ENCODE measurements at regions not wholly inside any gene's neighbourhood (a gene's known extent, or its start where the extent isn't known, plus 50 kb on each side); places are given as distances from the start of the nearest gene placed in this dataset.
"Not testable (repeated sequence)": the region's sequence is repeated elsewhere in the genome, so short reads cannot be mapped to it uniquely, and the experiment has no call there.

DNA sequence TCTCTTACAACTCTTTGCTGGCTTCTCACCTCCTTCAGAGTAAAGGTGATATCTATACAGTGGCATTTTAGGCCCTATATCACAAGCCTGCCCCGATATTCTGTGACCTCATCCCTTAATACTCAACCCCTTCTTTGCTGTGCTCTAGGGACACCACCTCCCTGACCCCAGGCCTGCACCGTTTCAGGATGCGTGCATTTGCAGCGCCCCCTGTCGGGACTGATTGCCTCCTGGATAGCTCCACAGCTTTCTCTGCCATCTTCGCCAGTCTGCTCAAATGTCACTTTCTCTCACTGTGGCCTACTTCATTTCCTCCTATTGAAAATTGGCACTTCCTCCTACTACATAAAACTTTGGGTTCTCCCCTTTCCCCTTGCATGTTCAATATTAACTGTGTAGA is 289.6 kb downstream of the SOCS6 start:
- no peak for DNase-seq (ENCODE audit: low read depth)

DNA sequence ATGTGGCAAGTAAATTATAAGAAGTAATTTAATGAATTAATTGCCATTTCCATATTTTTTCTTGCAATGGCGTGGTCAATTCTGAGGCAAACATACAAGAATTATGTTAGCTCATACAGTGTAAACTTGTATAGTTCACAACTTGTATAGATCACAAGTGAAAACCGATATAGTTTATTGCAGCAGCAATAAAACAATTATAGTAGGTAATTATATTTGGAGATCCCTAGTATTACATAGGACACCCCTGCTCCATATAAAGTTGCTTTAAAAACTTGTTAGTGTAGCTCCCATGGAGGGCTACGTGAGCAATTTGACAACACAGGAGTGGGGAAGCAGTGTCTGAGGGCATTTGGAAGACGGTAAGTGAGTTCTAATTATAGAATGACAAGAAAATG is 288.2 kb downstream of the SOCS6 start:
- no peak for DNase-seq (ENCODE audit: low read depth)

DNA sequence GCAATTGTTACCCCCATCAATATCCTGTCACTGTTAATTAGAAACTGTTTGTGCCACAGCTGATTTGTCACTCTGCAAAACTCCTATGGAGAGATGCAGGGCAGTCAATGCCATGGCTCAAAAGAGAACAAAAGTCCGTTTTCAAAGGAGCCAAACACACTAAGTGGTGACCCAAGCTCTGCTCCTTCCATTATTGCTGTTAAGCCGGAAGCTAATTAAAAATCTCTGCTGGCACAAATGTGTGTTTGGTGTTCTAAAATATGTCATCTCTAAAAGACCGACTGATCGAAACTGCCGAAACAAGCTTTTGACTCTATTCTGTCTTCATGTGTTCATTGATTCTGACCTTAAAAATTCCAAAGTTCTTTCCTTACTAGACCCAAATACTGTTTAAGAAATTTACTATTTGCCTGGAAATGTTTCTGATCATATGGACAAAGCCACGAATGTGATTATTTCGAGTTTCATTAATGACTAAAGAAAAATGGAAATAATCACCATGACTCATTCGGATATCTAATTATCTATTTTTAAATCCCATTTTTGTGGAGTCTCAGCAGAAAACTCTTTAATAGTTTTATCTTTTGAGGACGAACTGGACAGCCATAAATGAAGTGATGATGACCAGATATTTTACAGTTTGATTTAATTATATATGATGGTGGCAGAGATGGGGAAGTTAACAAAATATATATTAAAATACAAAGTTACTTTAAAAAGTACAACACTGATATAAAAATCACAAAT is 287.6 kb downstream of the SOCS6 start:
- DNase-seq (ENCODE audit: low read depth) = no peak

DNA sequence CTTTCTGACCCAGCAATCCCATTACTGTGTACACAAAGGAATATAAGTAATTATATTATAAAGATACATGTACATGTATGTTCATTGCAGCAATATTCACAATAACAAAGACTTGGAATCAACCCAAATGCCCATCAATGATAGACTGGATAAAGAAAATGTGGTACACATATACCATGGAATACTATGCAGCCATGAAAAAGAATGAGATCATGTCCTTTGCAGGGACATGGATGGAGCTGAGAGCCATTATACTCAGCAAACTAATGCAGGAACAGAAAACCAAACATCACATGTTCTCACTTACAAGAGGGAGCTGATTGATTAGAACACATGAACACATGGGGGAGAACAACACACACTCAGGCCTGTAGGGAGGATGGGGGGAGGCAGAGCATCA is 286.1 kb downstream of the SOCS6 start:
- DNase-seq (ENCODE audit: low read depth) = not testable (repeated sequence)

DNA sequence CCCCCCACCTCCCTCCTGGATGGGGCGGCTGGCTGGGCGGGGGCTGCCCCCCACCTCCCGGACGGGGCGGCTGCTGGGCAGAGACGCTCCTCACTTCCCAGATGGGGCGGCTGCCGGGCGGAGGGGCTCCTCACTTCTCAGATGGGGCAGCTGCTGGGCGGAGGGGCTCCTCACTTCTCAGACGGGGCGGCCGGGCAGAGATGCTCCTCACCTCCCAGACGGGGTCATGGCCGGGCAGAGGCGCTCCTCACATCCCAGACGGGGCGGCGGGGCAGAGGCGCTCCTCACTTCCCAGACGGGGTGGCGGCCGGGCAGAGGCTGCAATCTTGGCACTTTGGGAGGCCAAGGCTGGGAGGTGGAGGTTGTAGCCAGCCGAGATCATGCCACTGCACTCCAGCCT is 280.8 kb downstream of the SOCS6 start:
- DNase-seq (ENCODE audit: low read depth) = not testable (repeated sequence)

DNA sequence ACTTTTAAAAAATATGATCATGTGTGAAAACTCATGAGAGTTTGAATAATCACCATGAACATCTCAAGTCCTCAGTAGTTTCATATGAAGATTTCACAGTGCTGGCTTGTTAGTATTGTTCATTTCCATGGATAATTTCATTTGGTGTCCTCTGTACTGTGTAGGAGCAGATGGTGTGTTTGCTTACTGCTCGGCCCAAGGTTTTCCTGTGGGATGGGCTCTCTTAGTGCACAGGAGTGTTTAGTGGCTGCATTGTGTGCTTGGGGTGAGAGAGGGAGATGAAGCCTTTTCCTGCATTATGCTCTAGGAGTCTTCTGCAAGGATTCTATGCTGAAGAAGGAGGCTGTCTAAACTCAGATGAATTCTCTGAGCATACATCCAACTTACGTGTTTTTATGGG is 270.6 kb downstream of the SOCS6 start:
- DNase-seq (ENCODE audit: low read depth) = no peak

DNA sequence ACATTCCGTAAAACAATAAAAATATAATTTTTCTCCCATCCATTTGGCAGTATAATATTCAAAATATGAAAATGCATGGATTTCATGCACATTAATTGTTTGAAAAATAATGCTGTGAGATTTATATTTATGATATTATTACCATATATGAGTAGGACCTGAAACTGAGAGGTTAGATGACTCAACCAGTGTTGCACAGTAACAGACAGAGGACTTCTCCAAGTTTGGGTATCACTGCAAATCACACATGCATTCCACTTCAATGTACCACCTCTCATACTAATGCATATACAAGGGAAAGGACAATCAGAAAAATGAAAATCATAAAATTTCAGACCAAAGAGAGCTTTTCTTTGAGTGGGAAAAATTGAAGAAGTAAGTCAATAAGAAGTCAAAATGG is 269.5 kb downstream of the SOCS6 start:
- DNase-seq (ENCODE audit: low read depth) = no peak

DNA sequence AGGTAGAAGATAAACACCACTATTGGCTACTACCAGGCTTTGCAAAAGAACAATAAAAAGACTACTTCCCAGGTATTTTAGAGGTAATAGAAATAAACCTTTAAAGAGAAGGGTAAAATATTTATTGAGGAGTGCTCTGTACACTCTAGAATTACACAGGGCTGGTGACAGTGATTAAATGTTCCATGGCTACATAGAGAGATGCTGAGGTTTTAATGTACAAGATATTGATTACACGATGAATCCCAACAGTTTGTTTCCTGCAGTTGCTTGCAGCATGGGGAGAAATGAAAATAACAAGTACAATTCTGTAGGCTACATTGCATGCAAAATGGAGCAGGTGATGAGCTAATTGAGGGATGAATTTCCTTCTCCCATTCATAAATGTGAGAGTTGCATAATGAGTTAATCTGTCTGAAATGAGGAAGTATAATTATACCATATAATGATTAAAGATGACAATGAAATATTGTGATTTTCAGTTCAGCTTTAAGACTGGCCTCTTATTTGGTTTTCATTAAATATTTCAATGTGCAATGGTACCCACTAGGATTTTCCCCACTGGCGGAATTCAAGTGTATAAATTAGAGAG is 266.1 kb downstream of the SOCS6 start:
- DNase-seq (ENCODE audit: low read depth) = no peak

DNA sequence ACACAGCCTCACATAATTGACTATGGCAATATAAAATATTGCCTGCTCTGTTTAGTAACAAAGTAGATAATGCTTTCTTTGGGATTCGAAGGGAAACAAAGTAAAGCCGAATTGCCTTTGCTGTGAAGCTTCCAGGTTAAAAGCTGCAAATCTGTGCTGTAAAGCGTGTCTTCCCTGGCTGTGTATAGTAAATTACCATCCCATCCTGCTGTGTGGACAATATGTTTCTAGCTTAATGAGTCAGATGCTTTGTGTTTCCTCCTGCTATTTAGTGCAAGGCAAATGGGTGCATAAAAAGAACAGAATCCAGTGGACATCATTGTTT is 265.1 kb downstream of the SOCS6 start:
- no peak for DNase-seq (ENCODE audit: low read depth)

DNA sequence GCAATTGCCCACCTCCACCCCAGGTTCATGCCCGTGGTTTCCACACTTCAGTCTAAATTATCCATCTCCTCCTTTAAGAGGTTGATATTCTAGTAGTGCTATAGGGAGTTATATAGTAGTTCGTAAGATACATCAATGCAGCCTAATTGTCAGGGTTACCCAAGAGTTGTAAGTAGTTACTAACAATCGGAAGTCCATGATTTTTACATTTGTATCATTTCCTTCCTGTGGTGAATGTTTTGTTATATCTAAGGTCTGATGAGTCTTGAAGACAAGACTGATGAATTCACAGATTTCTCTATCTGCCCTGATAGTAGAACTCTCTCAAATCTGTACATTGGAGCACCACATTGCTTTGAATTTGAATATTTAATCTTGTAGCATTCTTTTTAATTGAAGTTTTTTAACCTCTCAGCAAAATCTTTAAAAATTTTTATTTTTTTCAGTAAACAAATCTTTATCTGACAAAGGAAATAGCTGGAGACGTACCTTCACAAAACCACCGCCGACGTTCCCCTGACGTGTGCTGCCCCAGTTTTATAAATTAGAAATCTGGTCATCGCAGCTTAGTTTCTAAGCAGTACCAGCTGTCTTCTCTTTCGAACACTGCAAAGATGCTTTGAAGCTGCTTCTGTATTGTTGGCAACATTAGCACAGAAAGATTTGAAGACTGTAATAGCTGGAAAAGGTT is 264.5 kb downstream of the SOCS6 start:
- DNase-seq (ENCODE audit: low read depth) = no peak

DNA sequence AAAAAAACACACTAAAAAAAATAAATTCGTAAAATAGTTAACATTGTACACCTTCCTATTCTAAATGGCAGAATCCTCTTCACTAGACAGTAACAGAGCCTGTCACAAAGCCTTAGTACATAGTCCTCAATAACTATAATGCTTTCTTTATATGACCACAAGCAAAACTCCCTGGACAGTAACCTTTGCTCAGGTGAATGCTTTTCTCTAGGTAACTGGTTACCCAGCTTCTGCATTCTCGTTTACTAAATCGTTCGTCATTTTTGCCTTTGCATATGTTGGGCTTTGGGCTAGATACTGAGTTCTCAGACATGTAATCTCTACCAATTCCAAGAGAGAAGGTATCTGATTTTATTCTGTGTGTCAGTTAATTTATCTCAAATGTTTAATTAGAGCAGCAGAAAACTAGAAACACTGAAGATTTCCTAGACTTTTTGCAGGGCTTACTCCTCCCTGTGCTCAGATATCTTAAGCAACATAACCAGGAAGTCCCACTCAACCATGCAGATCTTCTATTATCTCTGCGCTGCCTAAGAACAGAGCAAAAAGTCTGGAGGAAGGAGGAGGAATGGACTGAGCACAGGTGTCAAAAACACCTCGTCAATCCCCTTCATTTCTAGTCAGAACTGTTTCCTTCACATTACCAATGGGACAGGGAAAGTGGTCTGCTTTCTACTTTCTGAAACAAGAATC is 247.7 kb downstream of the SOCS6 start:
- DNase-seq (ENCODE audit: low read depth) = no peak

DNA sequence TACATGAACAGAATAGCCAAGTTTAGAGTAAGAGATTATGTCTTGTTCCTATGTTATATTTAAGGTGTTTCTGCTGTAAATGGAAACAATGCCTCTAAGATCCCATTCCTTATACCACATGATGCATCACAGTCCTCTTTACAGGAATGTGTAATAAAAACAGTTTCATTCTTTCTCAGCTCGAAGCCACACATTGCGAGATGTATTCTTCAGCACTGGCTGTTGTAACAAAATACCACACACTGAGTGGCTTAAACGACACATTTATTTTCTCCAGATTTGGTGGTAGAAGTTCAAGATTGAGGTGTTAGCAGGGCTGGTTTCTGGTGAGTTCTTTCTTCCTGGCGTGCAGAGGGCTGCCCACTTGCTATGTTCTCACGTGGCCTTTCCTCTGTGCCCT is 246.2 kb downstream of the SOCS6 start:
- no peak for DNase-seq (ENCODE audit: low read depth)

DNA sequence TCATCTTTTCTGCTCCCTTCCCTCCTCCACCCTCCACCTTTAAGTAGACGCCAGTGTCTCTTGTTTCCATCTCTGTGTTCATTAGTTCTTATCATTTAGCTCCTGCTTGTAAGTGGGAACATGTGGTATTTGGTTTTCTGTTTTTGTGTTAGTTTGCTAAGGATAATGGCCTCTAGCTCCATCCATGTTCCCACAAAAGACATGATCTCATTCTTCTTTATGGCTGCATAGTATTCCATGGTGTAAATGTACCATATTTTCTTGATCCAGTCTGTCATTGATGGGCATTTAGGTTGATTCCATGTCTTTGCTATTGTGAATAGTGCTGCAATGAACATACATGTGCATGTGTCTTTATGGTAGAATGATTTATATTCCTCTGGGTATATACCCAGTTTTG is 236.5 kb downstream of the SOCS6 start:
- not testable (repeated sequence) for DNase-seq (ENCODE audit: low read depth)

DNA sequence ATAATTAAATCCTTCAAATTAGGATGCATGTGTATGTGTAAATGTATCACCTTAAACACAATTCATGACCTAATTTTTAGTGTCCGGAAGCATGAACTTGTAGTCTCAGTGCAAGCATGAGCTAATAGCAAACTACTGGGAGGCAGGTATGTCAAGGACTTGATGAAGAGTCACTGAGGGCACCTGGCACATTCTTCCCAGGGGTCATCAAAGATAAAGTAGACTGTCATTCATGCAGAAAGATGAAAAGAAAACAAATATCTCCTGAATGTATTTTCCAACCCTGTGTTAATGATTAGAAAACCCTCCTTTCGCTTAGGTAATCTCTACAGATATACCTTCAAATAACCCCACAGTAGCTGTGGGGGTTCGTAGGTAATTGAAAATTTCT is 234.9 kb downstream of the SOCS6 start:
- DNase-seq (ENCODE audit: low read depth) = no peak

DNA sequence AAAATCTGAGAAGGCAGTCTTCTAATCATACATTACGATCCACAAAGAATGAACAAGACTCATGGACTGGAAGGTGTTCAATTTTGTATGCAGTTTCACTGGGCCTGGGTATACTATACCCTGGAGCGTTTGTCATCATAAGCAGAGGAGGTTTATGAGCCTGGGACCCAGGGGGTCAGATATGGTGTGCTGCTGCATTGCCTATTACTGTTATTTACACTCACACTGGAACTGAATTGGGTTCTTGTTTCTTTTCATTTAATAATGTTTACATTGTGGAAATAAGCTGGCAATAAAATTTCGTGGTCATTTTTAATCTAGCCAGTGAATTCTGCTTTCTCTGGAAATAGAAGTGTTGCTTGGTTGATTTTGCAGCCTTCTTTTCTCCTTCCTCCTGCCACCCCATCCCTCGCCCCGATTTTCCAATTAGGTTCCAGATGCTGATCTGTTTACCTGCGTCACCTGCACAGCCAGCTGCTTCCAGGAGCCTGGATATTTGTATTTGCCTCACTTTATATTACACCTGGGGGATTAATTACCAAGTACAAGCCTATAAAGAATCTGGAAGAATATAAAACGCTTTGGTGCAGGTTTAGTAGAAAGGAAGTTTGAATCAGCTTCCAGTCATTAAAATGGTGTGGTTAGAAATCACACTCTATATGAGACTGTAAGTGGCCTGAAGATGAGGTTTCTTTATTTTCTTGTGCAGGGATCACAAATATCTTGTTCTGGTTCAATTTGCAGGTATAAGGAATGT is 234.4 kb downstream of the SOCS6 start:
- no peak for DNase-seq (ENCODE audit: low read depth)

DNA sequence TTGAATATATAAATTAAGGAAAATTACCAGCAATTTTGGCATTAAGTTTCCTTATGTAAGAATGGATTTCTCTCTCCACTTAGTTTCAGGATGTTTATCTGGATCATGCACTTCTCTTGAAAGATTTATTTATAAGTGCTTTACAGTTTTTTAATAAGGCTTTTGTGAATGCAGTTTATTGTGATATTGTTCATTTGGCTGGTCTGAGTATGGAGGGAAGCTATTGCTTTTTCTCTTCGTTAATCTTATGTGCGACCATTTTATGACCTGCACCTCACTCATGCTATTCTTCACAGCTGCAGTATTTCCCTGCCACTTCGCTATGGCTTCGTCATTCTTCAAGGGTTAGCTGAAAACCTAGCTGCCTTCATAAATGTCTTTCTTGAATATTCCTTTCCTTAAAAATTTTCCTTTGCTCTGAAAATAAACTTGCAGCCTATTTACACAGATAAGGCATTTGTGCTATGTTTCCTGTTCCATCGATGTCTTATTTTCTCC is 233.4 kb downstream of the SOCS6 start:
- no peak for DNase-seq (ENCODE audit: low read depth)

DNA sequence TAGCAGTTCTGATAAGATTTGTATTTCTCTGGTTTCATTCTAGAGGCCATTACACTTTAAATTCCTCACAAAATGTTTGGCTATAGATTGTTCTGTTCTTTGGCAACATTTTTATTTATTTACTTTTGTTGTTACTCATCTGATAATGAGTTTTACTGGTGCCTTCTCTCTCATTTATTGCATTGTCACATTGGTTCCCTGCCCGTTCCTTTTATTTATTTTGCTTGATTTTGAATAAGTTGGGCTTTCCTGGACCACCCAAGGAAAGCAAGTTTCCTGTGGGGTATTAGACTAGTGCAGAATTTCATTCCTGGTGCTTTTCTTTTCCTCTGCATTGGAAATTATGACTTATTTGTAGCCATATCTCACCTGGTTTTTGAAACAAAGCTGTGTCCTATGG is 232.0 kb downstream of the SOCS6 start:
- DNase-seq (ENCODE audit: low read depth) = no peak

DNA sequence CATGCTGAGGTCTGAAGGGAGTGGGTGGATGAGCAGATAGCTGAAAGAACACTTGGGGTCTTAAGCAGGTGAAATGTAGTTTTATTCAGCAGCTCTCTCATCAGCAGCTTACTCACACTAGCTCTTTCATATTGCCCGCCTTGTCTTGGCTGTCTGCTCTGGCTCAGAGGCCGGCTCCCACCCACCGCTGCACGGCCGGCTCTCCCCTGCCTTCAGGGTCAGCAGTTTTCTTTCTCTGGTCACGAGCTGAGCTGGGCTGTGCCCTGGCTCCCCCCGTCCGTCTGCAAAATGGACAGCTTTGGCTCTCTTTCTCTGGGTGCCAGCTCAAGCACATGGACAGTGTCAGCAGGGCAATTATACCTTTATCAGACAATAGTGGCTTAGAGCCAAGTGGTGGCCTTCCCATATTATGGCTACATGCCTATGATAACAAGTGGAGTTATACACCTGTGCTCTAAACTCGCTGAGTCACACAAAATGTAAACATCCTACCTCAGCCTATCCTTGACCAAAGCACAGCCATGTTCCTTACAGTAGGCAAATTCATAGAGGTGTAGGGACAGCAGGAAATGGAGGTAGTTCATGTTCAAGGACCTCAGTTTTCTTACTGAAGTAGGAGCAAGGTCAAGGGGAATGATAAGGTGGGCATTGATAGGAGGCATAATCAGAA is 224.8 kb downstream of the SOCS6 start:
- no peak for DNase-seq (ENCODE audit: low read depth)

DNA sequence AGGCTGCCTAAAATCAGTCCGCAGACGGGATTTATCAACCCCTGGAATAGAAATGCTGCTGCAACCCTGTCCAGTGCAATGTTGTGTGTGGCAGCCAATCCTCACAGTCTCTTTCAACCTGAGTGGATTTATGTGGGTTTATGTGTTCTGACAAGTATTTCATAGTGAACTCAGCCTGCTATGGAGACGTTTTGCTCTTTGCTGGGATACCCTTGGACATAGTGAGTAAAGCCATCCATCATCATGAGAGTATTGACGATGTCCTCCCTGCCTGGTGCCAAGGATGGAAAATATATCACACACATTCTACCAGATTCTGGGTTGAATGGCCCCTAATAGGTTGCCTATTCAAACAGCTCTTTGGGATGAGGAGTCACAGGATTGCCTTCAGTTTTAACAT is 219.1 kb downstream of the SOCS6 start:
- no peak for DNase-seq (ENCODE audit: low read depth)

DNA sequence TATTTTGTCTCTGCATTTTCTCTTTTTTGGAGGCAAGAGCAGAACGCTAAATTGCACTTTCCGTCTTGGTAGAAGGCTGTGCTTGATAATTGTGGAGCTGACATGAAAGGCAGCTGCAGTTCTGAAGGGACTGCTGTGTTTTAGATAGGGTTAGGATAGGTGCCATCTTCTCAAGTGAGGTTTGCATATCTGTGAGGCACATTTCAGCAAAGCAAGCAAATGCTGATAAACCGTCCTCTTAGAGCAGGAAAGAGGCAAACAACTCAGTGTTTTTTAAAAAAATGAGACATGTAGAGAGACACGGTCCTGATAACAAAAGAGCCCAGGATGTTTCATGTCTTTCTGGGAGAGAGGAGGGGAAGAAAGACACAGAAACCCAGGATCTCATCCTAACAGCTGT is 217.7 kb downstream of the SOCS6 start:
- no peak for DNase-seq (ENCODE audit: low read depth)

DNA sequence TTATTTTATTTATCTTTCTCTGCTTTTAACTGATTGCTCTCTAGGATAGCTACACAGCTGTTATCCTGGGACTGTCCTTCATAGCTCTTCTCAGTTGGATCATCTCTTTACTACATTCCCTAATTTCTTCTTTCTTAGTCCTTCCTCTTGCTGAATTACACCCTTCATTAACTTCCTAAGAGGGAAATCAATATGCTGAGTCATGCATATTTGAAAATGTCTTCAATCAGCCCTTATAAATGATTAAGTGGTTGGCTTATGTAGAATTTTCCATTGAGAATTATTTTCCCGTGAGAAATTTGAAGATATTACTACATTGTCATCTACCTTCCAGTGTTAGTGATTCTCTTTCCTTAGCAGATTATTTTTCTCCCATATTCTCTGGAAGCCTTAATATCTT is 214.2 kb downstream of the SOCS6 start:
- DNase-seq (ENCODE audit: low read depth) = no peak

DNA sequence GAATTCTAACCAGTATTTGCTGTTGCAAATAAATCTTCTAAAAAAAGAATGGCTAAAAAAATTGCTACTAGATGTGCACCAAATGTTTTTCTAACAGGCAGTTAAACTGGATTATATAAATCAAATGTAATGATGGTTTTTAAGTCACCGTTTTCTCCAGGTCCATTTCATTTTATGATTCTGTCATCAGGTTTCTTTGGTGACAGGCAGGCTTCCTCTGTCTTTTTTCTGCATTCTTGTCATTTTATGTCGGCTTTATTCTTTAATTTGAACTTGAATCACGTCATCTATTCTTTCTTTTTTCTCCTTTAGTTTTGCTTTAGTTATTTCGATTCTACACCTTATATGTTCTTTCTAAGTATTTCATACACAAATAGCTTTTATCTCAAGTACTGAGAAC is 212.5 kb downstream of the SOCS6 start:
- no peak for DNase-seq (ENCODE audit: low read depth)
